Muscle of leg (tissue), 3 donors: ENCODE measurements at regions not wholly inside any gene's neighbourhood (a gene's known extent, or its start where the extent isn't known, plus 50 kb on each side); places are given as distances from the start of the nearest gene placed in this dataset.
"Not testable (repeated sequence)": the region's sequence is repeated elsewhere in the genome, so short reads cannot be mapped to it uniquely, and the experiment has no call there.

ENCODE experiments used
- DNase-seq: peaks from one replicate; pipeline ENCODE4 v3.0.0; 2013
- H3K27ac ChIP-seq: one replicate; pipeline ENCODE4 v1.5.1; 2013; ENCODE audit warnings: mild to moderate bottlenecking, low read length, control low read depth
- H3K27me3 ChIP-seq: one replicate; pipeline ENCODE4 v1.6.1; 2013; ENCODE audit warnings: low read length; ENCODE audit not compliant: control insufficient read depth, insufficient read depth
- H3K36me3 ChIP-seq: one replicate; pipeline ENCODE4 v1.6.1; 2013; ENCODE audit warnings: low read length; ENCODE audit not compliant: control insufficient read depth, insufficient read depth
- H3K4me1 ChIP-seq: one replicate; pipeline ENCODE4 v1.6.1; 2013; ENCODE audit warnings: low read length; ENCODE audit not compliant: control insufficient read depth, insufficient read depth
- H3K4me3 ChIP-seq: one replicate; pipeline ENCODE4 v1.5.1; 2013; ENCODE audit warnings: low read length, control low read depth
- H3K9me3 ChIP-seq: replicated peaks from 2 replicates; pipeline ENCODE4 v1.6.1; 2013; ENCODE audit warnings: low read depth, low read length; ENCODE audit not compliant: control insufficient read depth
- WGBS: methylation state at CpG from one replicate; pipeline ENCODE4 v1.1.5; 2013; ENCODE audit warnings: missing lambda C conversion rate; ENCODE audit not compliant: insufficient coverage; 5-methylcytosine and 5-hydroxymethylcytosine counted together

DNA sequence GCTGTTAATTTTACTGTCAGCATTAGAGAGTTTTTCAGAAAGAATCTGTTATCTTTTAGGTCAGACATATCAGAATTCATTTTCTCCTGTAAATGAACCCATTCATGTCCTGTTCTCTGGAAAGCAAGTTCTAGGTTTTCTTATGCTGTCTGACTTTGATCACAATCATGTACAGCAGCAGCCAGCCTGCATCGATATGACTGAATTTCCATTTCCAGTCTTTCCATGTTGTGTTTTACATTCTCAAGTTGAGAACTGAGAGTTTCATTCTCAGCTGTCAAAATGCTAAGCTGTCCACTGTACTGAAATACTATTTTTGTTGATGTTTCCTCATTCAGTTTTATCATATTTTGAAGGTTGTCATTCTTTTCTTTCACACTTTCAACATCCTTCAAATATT lies 103.3 kb upstream of the VOPP1 start:
- not testable (repeated sequence) for H3K36me3 ChIP-seq, H3K4me3 ChIP-seq, H3K4me1 ChIP-seq, H3K27me3 ChIP-seq, DNase-seq, H3K27ac ChIP-seq, H3K9me3 ChIP-seq
- no CpG with 5 or more reads among the region's 1 CpG for WGBS

DNA sequence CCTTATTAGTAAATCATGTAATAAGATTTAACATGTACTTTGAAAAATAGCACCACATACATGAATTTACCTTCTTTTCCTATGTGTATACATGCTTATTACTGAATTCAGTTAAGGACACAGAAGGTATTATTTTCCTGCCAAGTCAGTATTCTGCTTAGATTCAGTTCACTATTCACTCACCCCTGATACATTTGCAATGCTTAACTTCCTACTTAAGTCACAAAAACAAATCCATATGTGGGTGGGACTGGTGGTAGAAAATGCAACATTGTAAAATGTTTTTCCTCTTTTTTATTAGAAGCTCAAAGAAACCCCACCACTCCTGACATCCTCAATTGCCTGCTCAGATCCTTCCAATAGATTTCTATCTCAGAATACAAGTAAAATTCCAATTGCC lies 101.2 kb upstream of the VOPP1 start:
- not testable (repeated sequence) for H3K4me3 ChIP-seq, H3K36me3 ChIP-seq, H3K4me1 ChIP-seq, H3K9me3 ChIP-seq, DNase-seq, H3K27ac ChIP-seq, H3K27me3 ChIP-seq

DNA sequence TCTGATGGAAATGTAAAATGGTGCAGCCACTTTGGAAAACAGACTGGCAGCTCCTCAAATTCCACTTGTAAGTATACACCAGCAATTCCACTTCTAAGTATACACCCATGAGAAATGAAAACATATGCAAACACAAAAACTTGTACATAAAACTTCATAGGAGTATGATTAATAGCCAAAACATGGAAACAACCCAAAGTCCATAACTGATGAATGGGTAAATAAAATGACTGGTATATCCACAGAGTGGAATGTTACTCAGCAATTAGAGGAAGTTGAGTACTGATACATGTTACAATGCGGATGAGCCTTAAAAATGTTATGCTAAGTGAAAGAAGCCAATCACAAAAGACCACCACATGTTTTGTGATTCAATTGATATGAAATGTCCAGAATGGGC lies 99.8 kb upstream of the VOPP1 start:
- WGBS = no CpG with 5 or more reads among the region's 1 CpG

DNA sequence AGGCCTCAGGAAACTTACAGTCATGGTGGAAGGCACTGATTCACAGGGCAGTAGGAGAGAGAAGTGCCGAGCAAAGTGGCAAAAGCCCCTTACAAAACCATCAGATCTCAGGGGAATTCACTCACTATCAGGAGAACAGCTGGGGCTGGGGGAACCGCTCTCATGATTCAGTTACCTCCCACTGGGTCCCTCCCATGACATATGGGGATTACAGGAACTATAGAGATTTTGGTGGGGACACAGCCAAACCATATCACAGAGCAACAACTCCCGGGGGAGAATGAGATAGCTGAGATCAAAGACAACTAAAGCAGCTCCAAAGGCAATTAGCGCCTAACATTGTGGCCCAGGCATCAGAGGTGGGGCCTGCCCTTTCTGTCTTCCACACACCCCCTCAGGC lies 85.4 kb upstream of the VOPP1 start:
- WGBS = no CpG with 5 or more reads among the region's 4 CpGs
- Histone ChIP-seq H3K27ac (no peak overlapping the region), H3K9me3 (no peaks in the 10 kb centered on the region), H3K36me3 (no peaks in the 10 kb centered on the region), H3K4me1 (no peaks in the 10 kb centered on the region), H3K4me3 (no peak overlapping the region), H3K27me3 (no peaks in the 10 kb centered on the region)
- no peak for DNase-seq

More for the DNA sequence above, 99.8 kb upstream of the VOPP1 start:
- H3K9me3 ChIP-seq, H3K27me3 ChIP-seq, H3K36me3 ChIP-seq, DNase-seq, H3K4me1 ChIP-seq, H3K4me3 ChIP-seq, H3K27ac ChIP-seq: not testable (repeated sequence)

DNA sequence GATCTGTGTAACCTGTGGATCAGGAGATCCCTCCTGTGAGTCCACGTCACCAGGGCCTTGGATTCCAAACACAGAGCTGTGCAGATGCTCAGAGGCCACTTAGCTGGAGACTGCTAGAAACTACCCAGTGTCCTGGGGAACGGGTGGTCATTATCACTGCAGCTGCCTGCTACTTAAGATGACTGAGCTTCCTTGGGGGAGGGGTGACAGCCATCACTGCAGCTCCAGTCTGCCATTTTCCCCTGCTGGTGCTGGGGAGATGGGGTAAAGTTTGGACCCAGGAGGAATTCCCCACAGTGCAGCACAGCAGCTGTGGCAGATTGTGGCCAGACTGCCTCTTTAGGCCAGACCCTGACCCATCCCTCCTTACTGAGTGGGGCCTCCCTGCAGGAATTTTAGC lies 78.8 kb upstream of the VOPP1 start:
- Histone ChIP-seq H3K27me3 (no peaks in the 10 kb centered on the region), H3K4me3 (no peak overlapping the region), H3K4me1 (no peaks in the 10 kb centered on the region), H3K9me3 (no peaks in the 10 kb centered on the region), H3K36me3 (no peaks in the 10 kb centered on the region), H3K27ac (no peak overlapping the region)
- DNase-seq = no peak
- 63% methylated on average over 1 of the region's 2 CpGs for WGBS

DNA sequence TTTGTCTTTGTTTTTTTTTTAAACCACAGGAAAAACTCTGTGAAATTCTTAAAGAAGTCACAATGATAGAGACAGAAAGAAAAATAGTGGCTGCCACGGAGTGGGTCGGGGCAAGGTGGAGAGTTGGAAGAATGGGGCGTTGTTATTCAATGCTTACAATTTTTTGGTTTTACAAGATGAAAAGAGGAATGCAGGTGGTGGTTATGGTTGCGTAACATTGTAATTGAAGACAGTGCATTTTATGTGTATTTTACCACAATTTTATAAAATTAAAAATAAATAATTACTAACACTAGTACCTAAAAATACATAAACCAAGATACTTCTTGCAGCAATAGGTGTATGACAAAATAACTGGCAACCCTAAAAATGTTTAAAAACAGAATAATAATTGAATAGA lies 76.9 kb upstream of the VOPP1 start:
- Histone ChIP-seq H3K36me3 (no peaks in the 10 kb centered on the region), H3K4me1 (no peaks in the 10 kb centered on the region), H3K27me3 (no peaks in the 10 kb centered on the region), H3K27ac (no peak overlapping the region), H3K9me3 (no peaks in the 10 kb centered on the region), H3K4me3 (no peak overlapping the region)
- 100% methylated on average over 1 of the region's 4 CpGs for WGBS
- DNase-seq = no peak

DNA sequence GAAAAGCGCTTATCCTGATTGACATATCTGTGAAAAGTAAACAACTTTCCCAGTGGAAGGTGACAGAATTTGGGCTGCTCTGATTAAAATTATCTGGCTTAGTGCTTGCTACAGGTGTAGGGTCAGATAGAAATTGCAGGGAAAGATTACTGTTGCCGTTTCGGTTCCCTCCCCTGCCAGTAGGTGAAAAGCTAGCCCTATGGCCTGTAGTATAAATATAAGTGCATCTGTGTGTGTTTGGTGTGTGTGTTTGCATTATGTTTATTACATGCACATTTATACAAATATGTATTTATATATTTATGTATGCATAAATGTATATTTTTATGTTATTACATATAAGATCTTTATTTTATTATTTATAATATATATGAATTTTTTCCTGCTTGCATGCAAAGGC lies 72.3 kb upstream of the VOPP1 start:
- no peak for DNase-seq
- WGBS = no CpG with 5 or more reads among the region's 3 CpGs
- peaks cover 2% of the 10 kb centered on the region for H3K4me1 ChIP-seq
- no peak overlapping the region for H3K4me3 ChIP-seq
- no peaks in the 10 kb centered on the region for H3K9me3 ChIP-seq
- H3K27me3 ChIP-seq = no peaks in the 10 kb centered on the region
- H3K27ac ChIP-seq = no peak overlapping the region
- H3K36me3 ChIP-seq = no peaks in the 10 kb centered on the region

DNA sequence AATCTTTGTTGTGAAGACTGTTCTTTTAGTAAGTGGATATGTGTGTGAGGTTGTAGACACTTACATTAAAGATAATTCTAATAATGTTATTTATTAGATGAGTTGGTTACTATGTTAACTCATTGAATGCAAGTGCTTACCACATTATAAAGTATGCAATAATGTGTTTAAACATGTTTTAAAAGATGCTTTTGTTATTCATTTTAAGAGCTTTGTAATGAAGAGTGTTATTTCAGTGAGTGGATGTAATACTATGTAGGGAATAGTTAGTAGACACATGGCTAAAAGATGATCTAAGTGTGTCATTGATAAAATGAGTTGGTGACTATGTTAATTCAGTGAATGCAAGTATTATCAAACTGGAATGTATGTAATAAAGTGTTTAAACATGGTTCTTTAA lies 70.0 kb upstream of the VOPP1 start:
- no peak overlapping the region for H3K4me3 ChIP-seq
- no peaks in the 10 kb centered on the region for H3K27me3 ChIP-seq
- no peak for DNase-seq
- peaks cover 2% of the 10 kb centered on the region for H3K4me1 ChIP-seq
- H3K27ac ChIP-seq = no peak overlapping the region
- no peaks in the 10 kb centered on the region for H3K36me3 ChIP-seq
- no peaks in the 10 kb centered on the region for H3K9me3 ChIP-seq

DNA sequence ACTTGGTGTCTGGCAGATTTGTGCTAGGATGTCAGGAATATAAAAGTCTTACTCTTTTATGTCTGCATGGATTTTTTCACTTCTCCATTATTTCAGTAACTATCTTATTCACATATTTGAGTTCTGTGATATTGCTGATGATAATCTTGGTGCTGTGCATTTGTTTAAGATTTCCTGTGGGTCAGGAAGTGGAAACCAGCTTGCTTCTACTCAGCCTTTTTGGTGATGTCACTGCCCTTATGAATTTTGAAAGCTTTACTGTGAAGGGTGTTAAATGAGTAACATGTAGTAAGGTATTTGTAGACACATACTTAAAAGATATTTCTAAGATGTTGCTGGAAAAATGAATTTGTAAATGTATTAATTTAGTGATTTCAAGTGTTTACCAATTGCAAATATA lies 69.5 kb upstream of the VOPP1 start:
- no peak for DNase-seq

DNA sequence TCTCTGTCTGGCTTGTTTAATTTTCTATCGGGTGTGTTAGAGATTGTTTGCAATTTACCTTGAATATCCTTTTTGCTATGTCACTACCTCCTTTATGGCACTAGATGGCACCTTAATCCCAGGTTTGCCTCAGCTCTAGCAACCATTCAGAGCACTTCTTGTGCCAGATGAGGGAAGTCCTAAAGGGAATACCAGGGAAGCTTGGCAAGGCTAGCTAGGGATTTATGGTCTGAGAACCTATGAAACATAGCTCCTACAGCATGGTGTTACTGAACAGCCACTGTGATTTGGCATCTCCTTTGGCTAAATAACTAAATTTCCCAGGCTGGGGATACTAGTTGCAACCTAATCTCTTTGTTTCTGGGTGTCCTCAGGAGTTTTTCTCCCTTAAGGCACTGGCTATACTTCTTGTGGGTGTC lies 69.0 kb upstream of the VOPP1 start:
- Histone ChIP-seq H3K9me3 (no peaks in the 10 kb centered on the region), H3K27me3 (no peaks in the 10 kb centered on the region), H3K27ac (no peak overlapping the region), H3K4me3 (no peak overlapping the region), H3K36me3 (no peaks in the 10 kb centered on the region), H3K4me1 (peaks cover 2% of the 10 kb centered on the region)
- peak; percentile 88 for DNase-seq
- WGBS = no CpG with 5 or more reads among the region's 1 CpG

More for the DNA sequence above, 69.5 kb upstream of the VOPP1 start:
- Histone ChIP-seq H3K36me3 (no peaks in the 10 kb centered on the region), H3K27ac (no peak overlapping the region), H3K4me3 (no peak overlapping the region), H3K4me1 (peaks cover 2% of the 10 kb centered on the region), H3K27me3 (no peaks in the 10 kb centered on the region), H3K9me3 (no peaks in the 10 kb centered on the region)

DNA sequence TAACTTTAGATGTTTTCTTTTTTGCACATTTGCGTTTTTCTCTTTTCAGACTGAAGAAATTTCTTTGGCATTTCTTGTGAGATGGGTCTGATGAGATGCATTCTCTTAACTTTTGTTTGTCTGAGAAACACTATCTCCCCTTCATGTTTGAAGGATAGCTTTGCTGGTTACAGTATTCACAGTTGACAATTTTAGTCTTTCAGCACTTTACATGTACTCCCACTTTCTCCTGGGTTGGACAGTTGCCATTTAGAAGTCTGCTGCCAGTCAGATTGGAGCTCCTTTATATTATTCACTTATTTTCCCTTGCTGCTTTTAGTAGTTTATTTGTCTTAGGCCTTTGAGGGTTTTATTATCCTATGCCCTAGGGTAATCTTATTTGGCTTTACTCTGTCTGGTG lies 67.3 kb upstream of the VOPP1 start:
- Histone ChIP-seq H3K27me3 (no peaks in the 10 kb centered on the region), H3K36me3 (no peaks in the 10 kb centered on the region), H3K4me1 (peaks cover 2% of the 10 kb centered on the region), H3K9me3 (no peaks in the 10 kb centered on the region), H3K4me3 (no peak overlapping the region), H3K27ac (no peak overlapping the region)
- DNase-seq = no peak
- WGBS = no CpG with 5 or more reads among the region's 1 CpG
